ENCODE measurements at regions not wholly inside any gene's neighbourhood (a gene's known extent, or its start where the extent isn't known, plus 50 kb on each side); places are given as distances from the start of the nearest gene placed in this dataset.

GRCh38 chr10:78976825-78977755, 91.7 kb upstream of the ZMIZ1 start:
- no peak for TF ChIP-seq REST (IDR thresholded peaks at IDR 0.05; ENCODE audit: low read depth)
- TF ChIP-seq YY1 (IDR thresholded peaks at IDR 0.05; ENCODE audit: low read depth): no peak
- TF ChIP-seq RAD21 (IDR thresholded peaks at IDR 0.05; ENCODE audit: low read depth): no peak; the same call in 1 of the 2 replicates
- TF ChIP-seq EP300 (IDR thresholded peaks at IDR 0.05; ENCODE audit: borderline replicate concordance): no peak
- no peak for TF ChIP-seq TAF1 (IDR thresholded peaks at IDR 0.05; ENCODE audit: low read depth)
- TF ChIP-seq CREB1 (IDR thresholded peaks at IDR 0.05; ENCODE audit: low read depth): no peak
- TF ChIP-seq CEBPB (IDR thresholded peaks at IDR 0.05): no peak
- TF ChIP-seq FOXM1 (IDR thresholded peaks at IDR 0.05; ENCODE audit: borderline replicate concordance, low read depth): no peak

Data from Ishikawa (cell line).